PC-3 (cell line): ENCODE measurements at regions not wholly inside any gene's neighbourhood (a gene's known extent, or its start where the extent isn't known, plus 50 kb on each side); places are given as distances from the start of the nearest gene placed in this dataset.

Experiments used
- EZH2 ChIP-seq: fragments of 300-600 bp; sonication (generic); IDR thresholded peaks from one replicate; pipeline ENCODE4 v1.6.1; 2017; ENCODE audit warnings: antibody characterized with exemption, mild to moderate bottlenecking, low read length; ENCODE audit not compliant: unreplicated experiment
- EZH2phosphoT487 ChIP-seq: fragments of 300-600 bp; sonication (generic); IDR thresholded peaks from 2 replicates; pipeline ENCODE4 v1.6.1; 2018; ENCODE audit warnings: mild to moderate bottlenecking, antibody characterized with exemption, low read length, borderline replicate concordance
- TF ChIP-seq, protein P1 (sequence below): fragments of 300-600 bp; sonication (generic); conservative IDR thresholded peaks from 2 replicates; pipeline ENCODE4 v1.5.1; 2017; ENCODE audit warnings: antibody characterized with exemption, low read depth, mild to moderate bottlenecking, low read length

DNA sequence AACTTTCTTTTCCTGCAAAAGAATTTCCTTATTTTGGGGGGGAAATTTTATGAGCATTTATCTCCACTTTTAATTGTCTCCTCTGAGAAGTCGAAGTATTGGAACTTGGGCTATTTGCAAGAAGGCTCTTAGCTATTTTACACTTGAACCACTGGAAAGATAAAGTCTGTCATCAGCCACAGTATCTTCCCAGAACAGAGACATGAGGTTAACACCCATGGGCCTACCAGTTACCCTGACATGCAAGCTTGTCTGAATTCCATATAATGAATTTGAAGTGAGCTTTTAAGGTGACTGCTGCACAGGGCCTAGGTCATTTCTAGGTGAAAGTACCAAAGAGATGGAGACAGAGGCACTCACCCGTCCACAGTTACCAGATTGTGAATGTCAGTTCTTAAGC is 193.1 kb downstream of the SIM1 start:
- TF ChIP-seq EZH2phosphoT487 (no peak), EZH2 (no peak)
- TF ChIP-seq, protein P1, sequence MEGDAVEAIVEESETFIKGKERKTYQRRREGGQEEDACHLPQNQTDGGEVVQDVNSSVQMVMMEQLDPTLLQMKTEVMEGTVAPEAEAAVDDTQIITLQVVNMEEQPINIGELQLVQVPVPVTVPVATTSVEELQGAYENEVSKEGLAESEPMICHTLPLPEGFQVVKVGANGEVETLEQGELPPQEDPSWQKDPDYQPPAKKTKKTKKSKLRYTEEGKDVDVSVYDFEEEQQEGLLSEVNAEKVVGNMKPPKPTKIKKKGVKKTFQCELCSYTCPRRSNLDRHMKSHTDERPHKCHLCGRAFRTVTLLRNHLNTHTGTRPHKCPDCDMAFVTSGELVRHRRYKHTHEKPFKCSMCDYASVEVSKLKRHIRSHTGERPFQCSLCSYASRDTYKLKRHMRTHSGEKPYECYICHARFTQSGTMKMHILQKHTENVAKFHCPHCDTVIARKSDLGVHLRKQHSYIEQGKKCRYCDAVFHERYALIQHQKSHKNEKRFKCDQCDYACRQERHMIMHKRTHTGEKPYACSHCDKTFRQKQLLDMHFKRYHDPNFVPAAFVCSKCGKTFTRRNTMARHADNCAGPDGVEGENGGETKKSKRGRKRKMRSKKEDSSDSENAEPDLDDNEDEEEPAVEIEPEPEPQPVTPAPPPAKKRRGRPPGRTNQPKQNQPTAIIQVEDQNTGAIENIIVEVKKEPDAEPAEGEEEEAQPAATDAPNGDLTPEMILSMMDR = no peak
